OCI-LY7 (cell line): ENCODE measurements at regions not wholly inside any gene's neighbourhood (a gene's known extent, or its start where the extent isn't known, plus 50 kb on each side); places are given as distances from the start of the nearest gene placed in this dataset.

Experiments used
- BruUV-seq: library from RNA; stranded (reverse); fragments of 400-500 nt; replicated peaks from 2 replicates; lab custom pipeline; 2021; lab: Mats Ljungman, UMichigan
- CTCF ChIA-PET: fragments of 300-600 bp; sonication (Branson Sonifier 250); formaldehyde crosslinking; loops from one replicate; lab custom pipeline; 2022; ENCODE audit warnings: antibody characterized with exemption; ENCODE audit not compliant: unreplicated experiment; lab: Charles Lee
- POLR2A ChIA-PET: fragments of 300-600 bp; sonication (Branson Sonifier 250); formaldehyde crosslinking; loops from one replicate; lab custom pipeline; 2022; ENCODE audit warnings: antibody characterized with exemption; lab: Charles Lee
- DNase-seq: peaks from one replicate; pipeline ENCODE4 v3.0.0-alpha.2; 2015; ENCODE audit warnings: low spot score
- H2AFZ ChIP-seq: fragments of 200-600 bp; sonication (generic), shearing (Covaris generic); 2 replicates; pipeline ENCODE4 v1.6.1; 2014; ENCODE audit warnings: mild to moderate bottlenecking, antibody characterized with exemption, low read length, moderate library complexity
- H3K27ac ChIP-seq: fragments of 200-600 bp; sonication (generic); 2 replicates; pipeline ENCODE4 v1.5.1; 2014; ENCODE audit warnings: mixed run types, low read depth, mild to moderate bottlenecking, moderate library complexity, low read length, inconsistent platforms; ENCODE audit not compliant: poor library complexity, severe bottlenecking
- H3K36me3 ChIP-seq: fragments of 200-600 bp; sonication (generic); 2 replicates; pipeline ENCODE4 v1.6.1; 2014; ENCODE audit warnings: mild to moderate bottlenecking, antibody characterized with exemption, low read length, moderate library complexity, mixed read lengths; ENCODE audit not compliant: insufficient read depth
- H3K4me1 ChIP-seq: fragments of 200-600 bp; sonication (generic); 2 replicates; pipeline ENCODE4 v1.5.1; 2014; ENCODE audit warnings: mild to moderate bottlenecking, low read length; ENCODE audit not compliant: insufficient read depth, poor library complexity, severe bottlenecking
- H3K4me2 ChIP-seq: fragments of 200-600 bp; sonication (generic); 2 replicates; pipeline ENCODE4 v1.6.1; 2014; ENCODE audit warnings: mild to moderate bottlenecking, low read length
- H3K4me3 ChIP-seq: fragments of 200-600 bp; sonication (generic); 2 replicates; pipeline ENCODE4 v1.5.1; 2014; ENCODE audit warnings: mild to moderate bottlenecking, low read depth, low read length; ENCODE audit not compliant: poor library complexity, severe bottlenecking
- H3K79me2 ChIP-seq: fragments of 200-600 bp; sonication (generic); 2 replicates; pipeline ENCODE4 v1.6.1; 2016; ENCODE audit warnings: low read depth, mild to moderate bottlenecking, low read length, moderate library complexity, mixed read lengths; ENCODE audit not compliant: insufficient read depth
- H3K9me2 ChIP-seq: fragments of 200-600 bp; sonication (generic); 2 replicates; pipeline ENCODE4 v1.6.1; 2016; ENCODE audit warnings: mild to moderate bottlenecking, low read length, mixed read lengths; ENCODE audit not compliant: insufficient read depth
- H3K9me3 ChIP-seq: fragments of 200-600 bp; sonication (generic); 2 replicates; pipeline ENCODE4 v1.6.1; 2014; ENCODE audit warnings: mild to moderate bottlenecking, mixed run types, low read length, mixed read lengths
- H4K20me1 ChIP-seq: fragments of 200-600 bp; sonication (generic); 2 replicates; pipeline ENCODE4 v1.6.1; 2014; ENCODE audit warnings: mild to moderate bottlenecking, antibody characterized with exemption, low read length, moderate library complexity, mixed read lengths; ENCODE audit not compliant: insufficient read depth
- EZH2phosphoT487 ChIP-seq: fragments of 200-600 bp; sonication (generic); IDR thresholded peaks from 2 replicates; pipeline ENCODE4 v1.6.1; 2018; ENCODE audit warnings: low read depth, borderline replicate concordance, mild to moderate bottlenecking, mixed run types, antibody characterized with exemption, low read length, moderate library complexity, mixed read lengths
- intact Hi-C: fragments of 100-400 bp; cut with micrococcal nuclease; formaldehyde crosslinking; loops from one replicate; pipeline ENCODE4 v1.10.0; 2022; ENCODE audit not compliant: unreplicated experiment
- TF ChIP-seq, protein P1 (sequence below): fragments of 200-600 bp; sonication (generic); conservative IDR thresholded peaks from 2 replicates; pipeline ENCODE4 v1.5.1; 2014; ENCODE audit warnings: mild to moderate bottlenecking, antibody characterized with exemption, low read length, moderate library complexity, mixed read lengths

DNA sequence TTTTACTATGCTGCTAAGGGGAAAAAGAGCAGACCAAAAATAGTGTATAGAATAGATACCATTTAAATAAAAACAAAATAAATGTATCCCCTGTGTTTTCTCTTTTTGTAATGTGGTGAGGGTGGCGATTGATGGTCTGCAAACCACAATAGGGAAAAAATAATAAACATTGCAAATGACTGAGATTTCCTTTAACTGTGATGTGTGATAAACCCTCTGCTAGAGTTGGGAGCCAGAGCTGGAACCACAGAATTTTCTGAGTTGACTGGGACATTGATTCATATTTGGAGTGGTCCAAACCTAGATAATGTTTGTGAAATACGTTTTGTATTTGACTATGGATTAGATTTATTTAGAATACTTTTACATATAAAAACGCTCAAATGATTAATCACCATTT, 70.6 kb upstream of the PTGFR start:
- CTCF ChIA-PET, result no interaction called here
- no peaks in the 10 kb centered on the region for H3K9me2 ChIP-seq
- no peak overlapping the region for H3K4me3 ChIP-seq
- no peak overlapping the region for H3K27ac ChIP-seq
- no peak for DNase-seq
- POLR2A ChIA-PET, result no interaction called here
- H3K4me2 ChIP-seq, result no peak overlapping the region
- H4K20me1 ChIP-seq, result no peaks in the 10 kb centered on the region
- H2AFZ ChIP-seq, result no peak overlapping the region
- TF ChIP-seq, protein P1, sequence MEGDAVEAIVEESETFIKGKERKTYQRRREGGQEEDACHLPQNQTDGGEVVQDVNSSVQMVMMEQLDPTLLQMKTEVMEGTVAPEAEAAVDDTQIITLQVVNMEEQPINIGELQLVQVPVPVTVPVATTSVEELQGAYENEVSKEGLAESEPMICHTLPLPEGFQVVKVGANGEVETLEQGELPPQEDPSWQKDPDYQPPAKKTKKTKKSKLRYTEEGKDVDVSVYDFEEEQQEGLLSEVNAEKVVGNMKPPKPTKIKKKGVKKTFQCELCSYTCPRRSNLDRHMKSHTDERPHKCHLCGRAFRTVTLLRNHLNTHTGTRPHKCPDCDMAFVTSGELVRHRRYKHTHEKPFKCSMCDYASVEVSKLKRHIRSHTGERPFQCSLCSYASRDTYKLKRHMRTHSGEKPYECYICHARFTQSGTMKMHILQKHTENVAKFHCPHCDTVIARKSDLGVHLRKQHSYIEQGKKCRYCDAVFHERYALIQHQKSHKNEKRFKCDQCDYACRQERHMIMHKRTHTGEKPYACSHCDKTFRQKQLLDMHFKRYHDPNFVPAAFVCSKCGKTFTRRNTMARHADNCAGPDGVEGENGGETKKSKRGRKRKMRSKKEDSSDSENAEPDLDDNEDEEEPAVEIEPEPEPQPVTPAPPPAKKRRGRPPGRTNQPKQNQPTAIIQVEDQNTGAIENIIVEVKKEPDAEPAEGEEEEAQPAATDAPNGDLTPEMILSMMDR, result no peak
- TF ChIP-seq EZH2phosphoT487, result no peak
- H3K4me1 ChIP-seq, result no peaks in the 10 kb centered on the region
- BruUV-seq, result no TSS peak
- intact Hi-C loops, result no loop called here
- H3K36me3 ChIP-seq, result no peaks in the 10 kb centered on the region
- no peaks in the 10 kb centered on the region for H3K79me2 ChIP-seq
- H3K9me3 ChIP-seq, result no peaks in the 10 kb centered on the region

DNA sequence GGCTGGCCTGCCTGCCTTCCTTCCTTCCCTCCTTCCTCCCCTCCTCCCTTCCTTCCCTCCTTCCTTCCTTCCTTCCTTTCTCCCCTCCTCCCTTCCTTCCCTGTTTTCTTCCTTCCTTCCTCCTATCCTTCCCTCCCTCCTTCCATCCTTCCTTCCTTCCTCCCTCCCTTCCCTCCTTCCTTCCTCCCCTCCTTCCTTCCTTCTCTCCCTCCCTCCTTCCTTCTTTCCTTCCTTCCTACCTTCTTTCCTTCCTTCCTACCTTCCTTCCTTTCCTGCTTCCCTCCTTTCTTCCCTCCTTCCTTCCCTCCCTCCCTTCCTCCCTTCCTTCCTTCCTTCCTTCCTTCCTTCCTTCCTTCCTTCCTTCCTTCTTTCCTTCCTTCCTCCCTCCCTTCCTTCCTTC, 70.1 kb upstream of the PTGFR start:
- Histone ChIP-seq H3K4me3 (no peak overlapping the region), H4K20me1 (no peaks in the 10 kb centered on the region), H3K9me2 (no peaks in the 10 kb centered on the region), H3K27ac (no peak overlapping the region), H3K4me1 (no peaks in the 10 kb centered on the region), H3K9me3 (no peaks in the 10 kb centered on the region), H3K4me2 (no peak overlapping the region), H3K79me2 (no peaks in the 10 kb centered on the region), H3K36me3 (no peaks in the 10 kb centered on the region), H2AFZ (no peak overlapping the region)
- ChIA-PET POLR2A (no interaction called here), CTCF (no interaction called here)
- no peak for DNase-seq
- TF ChIP-seq, protein P1, result no peak
- no peak for TF ChIP-seq EZH2phosphoT487
- BruUV-seq, result no TSS peak
- intact Hi-C loops, result no loop called here

DNA sequence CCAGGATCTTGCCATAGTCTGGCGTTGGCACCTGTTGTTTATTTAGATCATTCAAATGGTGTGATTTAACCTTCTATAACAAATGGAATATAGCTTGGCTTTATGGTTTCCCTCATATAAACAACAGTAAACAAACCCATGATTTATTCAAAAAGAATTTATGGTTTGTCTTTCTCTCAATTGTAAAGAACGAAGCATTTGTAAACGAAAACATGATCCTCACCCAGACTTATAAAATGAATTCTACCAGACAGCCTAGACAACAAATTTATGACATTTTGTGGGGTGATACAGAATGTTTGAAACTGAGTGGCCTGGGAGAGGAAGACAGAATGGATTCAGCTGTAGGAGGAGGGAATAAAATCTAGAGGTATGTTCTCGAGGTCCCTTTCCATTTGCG, 66.1 kb upstream of the PTGFR start:
- Histone ChIP-seq H3K4me2 (no peak overlapping the region), H3K36me3 (no peaks in the 10 kb centered on the region), H4K20me1 (no peaks in the 10 kb centered on the region), H3K4me3 (no peak overlapping the region), H2AFZ (no peak overlapping the region), H3K9me3 (no peaks in the 10 kb centered on the region), H3K9me2 (no peaks in the 10 kb centered on the region), H3K79me2 (no peaks in the 10 kb centered on the region), H3K4me1 (no peaks in the 10 kb centered on the region), H3K27ac (no peak overlapping the region)
- TF ChIP-seq, protein P1, result no peak
- no peak for TF ChIP-seq EZH2phosphoT487
- BruUV-seq, result no TSS peak
- CTCF ChIA-PET, result no interaction called here
- POLR2A ChIA-PET, result interaction anchor here (2.4 kb wide), 1 partner anchor 8 kb away, joined by 6 read pairs; no protein-coding TSS in a partner anchor
- DNase-seq, result no peak
- intact Hi-C loops, result no loop called here
